GM12874 (cell line): ENCODE measurements at regions not wholly inside any gene's neighbourhood (a gene's known extent, or its start where the extent isn't known, plus 50 kb on each side); places are given as distances from the start of the nearest gene placed in this dataset.

Experiments used
- CTCF ChIP-seq: IDR thresholded peaks from 2 replicates; pipeline ENCODE4 v1.5.1; 2011; ENCODE audit warnings: low read depth, mild to moderate bottlenecking, control low read depth, low read length, moderate library complexity; ENCODE audit not compliant: insufficient read depth

GRCh38 chr3:177591379-177591778, 394.1 kb upstream of the TBL1XR1 start:
- no peak for TF ChIP-seq CTCF

GRCh38 chr3:177594096-177594495, 396.8 kb upstream of the TBL1XR1 start:
- no peak for TF ChIP-seq CTCF

- no peak for TF ChIP-seq CTCF
These were observed 398.4 kb upstream of the TBL1XR1 start for GRCh38 chr3:177595530-177596188.

- TF ChIP-seq CTCF, result no peak
These were observed 399.1 kb upstream of the TBL1XR1 start for GRCh38 chr3:177596248-177596815.

GRCh38 chr3:177596816-177597271, 399.6 kb upstream of the TBL1XR1 start:
- no peak for TF ChIP-seq CTCF

GRCh38 chr3:177597311-177598096, 400.2 kb upstream of the TBL1XR1 start:
- no peak for TF ChIP-seq CTCF

- no peak for TF ChIP-seq CTCF
These were observed 401.0 kb upstream of the TBL1XR1 start for GRCh38 chr3:177598097-177598833.
